K562 (cell line): ENCODE measurements at regions not wholly inside any gene's neighbourhood (a gene's known extent, or its start where the extent isn't known, plus 50 kb on each side); places are given as distances from the start of the nearest gene placed in this dataset.

ENCODE experiments used
- ATAC-seq: fragments of 200-7000 bp; cut with Tn5 transposase; 3 replicates; pipeline ENCODE4 v1.9.1; 2020; ENCODE audit warnings: moderate library complexity
- BruUV-seq: library from RNA; stranded (reverse); fragments of 400-500 nt; replicated peaks from 2 replicates; lab custom pipeline; 2021; lab: Mats Ljungman, UMichigan
- CTCF ChIA-PET: fragments of 300-600 bp; formaldehyde crosslinking; extraction: SDS; loops from one replicate; lab custom pipeline; 2021; ENCODE audit warnings: low intra/inter-chr PET ratio; lab: Yijun Ruan, JAX
- POLR2A ChIA-PET: fragments of 300-600, 350-650 bp; sonication (Branson Sonifier 250); formaldehyde crosslinking; extraction: SDS; loops from one replicate; lab custom pipeline; 2021; ENCODE audit warnings: antibody characterized with exemption, inconsistent platforms; lab: Yijun Ruan, JAX
- DNase-seq, 4 experiments: peaks; one replicate each; pipeline versions ENCODE4 v3.0.0 to v3.0.0-alpha.2; 2011 to 2018; ENCODE audit warnings: low spot score in 3 of 4, mixed read lengths in 3 of 4; ENCODE audit errors: extremely low read depth in 1 of 4
- FAIRE-seq: peaks from 2 replicates; lab custom pipeline; 2011; peaks lifted over from hg19 to GRCh38; lab: Jason Lieb, UNC
- H2AFZ ChIP-seq: 2 replicates; pipeline ENCODE4 v1.6.0; 2011; ENCODE audit warnings: low read depth, low read length, control low read depth, inconsistent platforms
- H3K27ac ChIP-seq: fragments of 200-600 bp; 3 replicates; pipeline ENCODE4 v1.8.0; 2011; ENCODE audit warnings: low read depth, mild to moderate bottlenecking, control low read depth, inconsistent platforms, low read length, moderate library complexity, mixed read lengths; ENCODE audit errors: extremely low read depth
- H3K27me3 ChIP-seq, 2 experiments: fragments of 300-600 bp in 1 of 2; 2 replicates in 1 of 2; 3 replicates in 1 of 2; pipeline versions ENCODE4 v1.6.0 to v1.8.0; 2011; ENCODE audit warnings: inconsistent platforms in 2 of 2, low read length in 2 of 2, mild to moderate bottlenecking in 1 of 2, mixed read lengths in 1 of 2, moderate library complexity in 1 of 2; ENCODE audit not compliant: control insufficient read depth in 2 of 2, insufficient read depth in 2 of 2
- H3K36me3 ChIP-seq: fragments of 300-600 bp; 3 replicates; pipeline ENCODE4 v1.8.0; 2011; ENCODE audit warnings: mild to moderate bottlenecking, low read length, inconsistent platforms; ENCODE audit not compliant: control insufficient read depth, insufficient read depth
- H3K4me1 ChIP-seq, 2 experiments: fragments of 200-600 bp in 1 of 2; replicated peaks in 1 of 2; 2 replicates in 1 of 2; 3 replicates in 1 of 2; pipeline versions ENCODE4 v1.5.1 to v1.8.0; 2011; ENCODE audit warnings: inconsistent platforms in 2 of 2, low read length in 2 of 2, mild to moderate bottlenecking in 1 of 2, mixed read lengths in 1 of 2, moderate library complexity in 1 of 2; ENCODE audit not compliant: control insufficient read depth in 2 of 2, insufficient read depth in 2 of 2
- H3K4me2 ChIP-seq: 2 replicates; pipeline ENCODE4 v1.6.1; 2011; ENCODE audit warnings: low read length, control low read depth, inconsistent platforms, mixed read lengths; ENCODE audit not compliant: insufficient read depth
- H3K4me3 ChIP-seq: fragments of 200-600 bp; sonication (generic), shearing (Covaris generic); 2 replicates; pipeline ENCODE4 v1.5.1; 2016; ENCODE audit warnings: control low read depth, inconsistent platforms
- H3K79me2 ChIP-seq: fragments of 200-600 bp; 3 replicates; pipeline ENCODE4 v1.8.0; 2011; ENCODE audit warnings: low read length, inconsistent platforms; ENCODE audit not compliant: control insufficient read depth, insufficient read depth
- H3K9ac ChIP-seq, 2 experiments: 2 replicates each; pipeline versions ENCODE4 v1.6.0 to v1.6.1; 2011; ENCODE audit warnings: low read depth in 2 of 2, low read length in 2 of 2, control low read depth in 1 of 2, inconsistent platforms in 1 of 2, mild to moderate bottlenecking in 1 of 2, mixed read lengths in 1 of 2; ENCODE audit not compliant: insufficient read depth in 1 of 2
- H3K9me1 ChIP-seq: one replicate; pipeline ENCODE4 v1.6.0; 2011; ENCODE audit warnings: inconsistent platforms, mild to moderate bottlenecking, low read length, moderate library complexity; ENCODE audit not compliant: control insufficient read depth, insufficient read depth
- H3K9me3 ChIP-seq: replicated peaks from 2 replicates; pipeline ENCODE4 v1.5.1; 2011; ENCODE audit warnings: low read depth, low read length, inconsistent platforms; ENCODE audit not compliant: control insufficient read depth, insufficient read depth
- H4K20me1 ChIP-seq: replicated peaks from 2 replicates; pipeline ENCODE4 v1.6.1; 2011; ENCODE audit warnings: low read length, inconsistent platforms, mixed read lengths; ENCODE audit not compliant: control insufficient read depth, insufficient read depth
- ASH1L ChIP-seq: fragments of 450-650 bp; IDR thresholded peaks from 2 replicates; pipeline ENCODE4 v1.6.1; 2018; ENCODE audit warnings: borderline replicate concordance, mild to moderate bottlenecking, low read depth; ENCODE audit not compliant: partially characterized antibody
- CBFA2T3 ChIP-seq: fragments of 450-650 bp; IDR thresholded peaks from 2 replicates; pipeline ENCODE4 v1.6.1; 2017
- CCNT2 ChIP-seq: IDR thresholded peaks from 2 replicates; pipeline ENCODE4 v1.6.1; 2011; ENCODE audit warnings: borderline replicate concordance, low read depth, mild to moderate bottlenecking, moderate library complexity, mixed read lengths, low read length; ENCODE audit not compliant: insufficient read length; ENCODE audit errors: extremely low read depth
- E2F3 ChIP-seq: fragments of 250-450 bp; sonication (Bioruptor Pico); IDR thresholded peaks from 2 replicates; pipeline ENCODE4 v1.4.0; 2020; ENCODE audit warnings: mild to moderate bottlenecking
- ETS1 ChIP-seq: conservative IDR thresholded peaks from 2 replicates; pipeline ENCODE4 v1.6.1; 2011; ENCODE audit warnings: low read depth, mild to moderate bottlenecking, low read length; ENCODE audit not compliant: control insufficient read depth
- NCOR1 ChIP-seq: fragments of 450-650 bp; IDR thresholded peaks from 2 replicates; pipeline ENCODE4 v1.6.1; 2016; ENCODE audit warnings: mild to moderate bottlenecking, moderate library complexity
- NFATC3 ChIP-seq: fragments of 450-650 bp; IDR thresholded peaks from 2 replicates; pipeline ENCODE4 v1.6.1; 2017; ENCODE audit warnings: mild to moderate bottlenecking
- SMAD1 ChIP-seq: fragments of 150-350 bp; IDR thresholded peaks from 2 replicates; pipeline ENCODE4 v1.6.1; 2014; ENCODE audit warnings: low read length, low read depth; ENCODE audit not compliant: partially characterized antibody
- STAT5A ChIP-seq: IDR thresholded peaks from 2 replicates; pipeline ENCODE4 v1.6.1; 2012; ENCODE audit warnings: low read length, inconsistent platforms, borderline replicate concordance
- ZBTB43 ChIP-seq: sonication (generic); formaldehyde crosslinking; IDR thresholded peaks from 2 replicates; pipeline ENCODE4 v1.8.0; 2023; ENCODE audit warnings: mild to moderate bottlenecking, missing genetic modification reagents
- ZBTB5 ChIP-seq: fragments of 450-650 bp; IDR thresholded peaks from 2 replicates; pipeline ENCODE4 v1.6.1; 2017; ENCODE audit warnings: antibody characterized with exemption
- ZNF197 ChIP-seq: fragments of 200-800 bp; sonication (Bioruptor generic); IDR thresholded peaks from 2 replicates; pipeline ENCODE4 v1.6.1; 2016; ENCODE audit warnings: low read depth, missing genetic modification characterization, missing compliant biosample characterization
- ZNF57 ChIP-seq: fragments of 450-650 bp; formaldehyde crosslinking; IDR thresholded peaks from 2 replicates; pipeline ENCODE4 v1.4.0; 2020; ENCODE audit warnings: mild to moderate bottlenecking, moderate library complexity
- ZNF668 ChIP-seq: fragments of 250-450 bp; sonication (Bioruptor Pico); IDR thresholded peaks from 2 replicates; pipeline ENCODE4 v1.8.0; 2022; ENCODE audit warnings: mild to moderate bottlenecking, inconsistent platforms
- ZNF740 ChIP-seq, 3 experiments: fragments of 200-800 bp in 1 of 3; sonication (Bioruptor generic) in 1 of 3; sonication (generic) in 1 of 3; formaldehyde crosslinking in 1 of 3; IDR thresholded peaks; 2 replicates each; pipeline versions ENCODE4 v1.6.1 to v1.8.0; 2016 to 2022; ENCODE audit warnings: mild to moderate bottlenecking in 2 of 3, missing compliant biosample characterization in 2 of 3, missing genetic modification characterization in 2 of 3, missing genetic modification reagents in 1 of 3
- whole genome bisulfite sequencing: fragments of 100-300 bp; shearing (Covaris generic); methylation state at CpG from one replicate; pipeline ENCODE4 v1.1.6; 2016; ENCODE audit warnings: low coverage, mixed read lengths; ENCODE audit not compliant: insufficient coverage; ENCODE audit errors: missing lambda C conversion rate; 5-methylcytosine and 5-hydroxymethylcytosine counted together
- in situ Hi-C: fragments of 300-500 bp; cut with MboI; formaldehyde crosslinking; loops from 4 replicates; pipeline ENCODE4 v1.15.0; 2018; ENCODE audit warnings: inconsistent platforms, mixed read lengths
- intact Hi-C: fragments of 100-400 bp; cut with micrococcal nuclease; formaldehyde crosslinking; loops from 2 replicates; pipeline ENCODE4 v1.14.2; 2022

- TF ChIP-seq ZNF197 (no peak), ZNF740 (CRISPR knock-in tag; IDR thresholded peaks at IDR 0.05) (no peak), ZNF740 (tag; IDR thresholded peaks at IDR 0.05) (no peak), ZNF57 (no peak), CCNT2 (no peak), NCOR1 (no peak)
- TF ChIP-seq, all 486 proteins: peak for 0
These were observed 204.8 kb upstream of the SALL1 start (continued) for GRCh38 chr16:51355875-51356274.

DNA sequence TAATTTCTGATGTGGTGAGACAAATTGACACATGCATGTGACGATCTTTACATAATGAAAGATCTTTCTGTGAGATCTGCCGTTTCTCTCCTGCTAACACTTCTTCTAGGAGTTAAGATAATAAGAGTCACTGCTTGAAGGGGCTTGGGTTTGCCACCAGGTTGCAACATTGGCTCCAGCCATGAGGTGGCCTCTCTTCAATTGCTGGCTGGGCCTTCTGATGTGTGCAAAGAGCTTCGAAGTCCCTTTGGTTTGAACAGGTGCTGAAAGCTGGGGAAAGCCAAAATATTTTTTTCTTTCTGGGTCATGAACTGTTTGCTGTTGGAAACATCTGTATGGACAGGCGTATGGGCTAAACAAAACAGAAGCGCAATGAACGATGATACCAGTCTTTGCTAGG lies 204.1 kb upstream of the SALL1 start:
- Histone ChIP-seq H3K27ac (no peak overlapping the region), H3K27me3 (no peaks in the 10 kb centered on the region), H3K9me1 (no peaks in the 10 kb centered on the region), H3K9ac (no peak overlapping the region), H3K36me3 (no peaks in the 10 kb centered on the region), H4K20me1 (no peaks in the 10 kb centered on the region), H3K4me2 (no peak overlapping the region), H2AFZ (no peak overlapping the region), H3K9me3 (no peaks in the 10 kb centered on the region), H3K4me3 (no peak overlapping the region)
- ChIA-PET POLR2A (no interaction called here), CTCF (no interaction called here)
- intact Hi-C loops (no loop called here), in situ Hi-C loops (no loop called here)
- no peak for FAIRE-seq
- no peak for ATAC-seq
- DNase-seq: no peak
- TF ChIP-seq STAT5A (no peak), ETS1 (no peak), ASH1L (no peak), ZBTB43 (CRISPR knock-in tag) (no peak), ZBTB5 (no peak), ZNF668 (CRISPR knock-in tag) (no peak), SMAD1 (no peak), NFATC3 (no peak), E2F3 (CRISPR knock-in tag) (no peak), CBFA2T3 (no peak)
- TF ChIP-seq, all 486 proteins: peak for 0
- BruUV-seq: no TSS peak
- Histone ChIP-seq H3K4me1 (no peaks in the 10 kb centered on the region), H3K79me2 (no peaks in the 10 kb centered on the region)
- under 1% methylated on average over 6 of the region's 6 CpGs for WGBS
